ENCODE measurements at regions not wholly inside any gene's neighbourhood (a gene's known extent, or its start where the extent isn't known, plus 50 kb on each side); places are given as distances from the start of the nearest gene placed in this dataset.

- no peaks in the 10 kb centered on the region for H3K36me3 ChIP-seq (ENCODE audit: low read depth)
- no peak for ATAC-seq (ENCODE audit: low read depth)
These were observed 1574.4 kb downstream of the BRINP3 start for GRCh38 chr1:188903241-188903640.

GRCh38 chr1:188904201-188904600 lies 1573.5 kb downstream of the BRINP3 start:
- ATAC-seq (ENCODE audit: low read depth), result peak; percentile 50; the same call in 2 of the 3 replicates
- TF ChIP-seq CTCF (IDR thresholded peaks at IDR 0.05; ENCODE audit: poor library complexity, severe bottlenecking), result no peak
- Histone ChIP-seq H3K27ac (ENCODE audit: poor library complexity, severe bottlenecking) (no peak overlapping the region), H3K36me3 (ENCODE audit: low read depth) (no peaks in the 10 kb centered on the region), H3K4me1 (ENCODE audit: insufficient read depth, poor library complexity, severe bottlenecking) (no peaks in the 10 kb centered on the region), H3K9me3 (ENCODE audit: severe bottlenecking) (no peaks in the 10 kb centered on the region), H3K27me3 (ENCODE audit: insufficient read depth, poor library complexity, severe bottlenecking) (no peaks in the 10 kb centered on the region), H3K4me3 (ENCODE audit: severe bottlenecking) (no peak overlapping the region)
- DNase-seq (ENCODE audit: low spot score), result no peak

More at GRCh38 chr1:188903241-188903640, 1574.4 kb downstream of the BRINP3 start:
- Histone ChIP-seq H3K27me3 (ENCODE audit: insufficient read depth, poor library complexity, severe bottlenecking) (no peaks in the 10 kb centered on the region), H3K27ac (ENCODE audit: poor library complexity, severe bottlenecking) (no peak overlapping the region), H3K4me3 (ENCODE audit: severe bottlenecking) (no peak overlapping the region), H3K4me1 (ENCODE audit: insufficient read depth, poor library complexity, severe bottlenecking) (no peaks in the 10 kb centered on the region), H3K9me3 (ENCODE audit: severe bottlenecking) (no peaks in the 10 kb centered on the region)
- TF ChIP-seq CTCF (IDR thresholded peaks at IDR 0.05; ENCODE audit: poor library complexity, severe bottlenecking), result no peak
- no peak for DNase-seq (ENCODE audit: low spot score)

- no peak for TF ChIP-seq CTCF (IDR thresholded peaks at IDR 0.05; ENCODE audit: poor library complexity, severe bottlenecking)
- ATAC-seq (ENCODE audit: low read depth) (no peak), DNase-seq (ENCODE audit: low spot score) (no peak)
- Histone ChIP-seq H3K27ac (ENCODE audit: poor library complexity, severe bottlenecking) (no peak overlapping the region), H3K36me3 (ENCODE audit: low read depth) (no peaks in the 10 kb centered on the region), H3K4me3 (ENCODE audit: severe bottlenecking) (no peak overlapping the region), H3K27me3 (ENCODE audit: insufficient read depth, poor library complexity, severe bottlenecking) (no peaks in the 10 kb centered on the region), H3K9me3 (ENCODE audit: severe bottlenecking) (no peaks in the 10 kb centered on the region), H3K4me1 (ENCODE audit: insufficient read depth, poor library complexity, severe bottlenecking) (no peaks in the 10 kb centered on the region)
These were observed 1570.6 kb downstream of the BRINP3 start for GRCh38 chr1:188906921-188907641.

GRCh38 chr1:188930382-188930781 lies 1547.3 kb downstream of the BRINP3 start:
- Histone ChIP-seq H3K27me3 (ENCODE audit: insufficient read depth, poor library complexity, severe bottlenecking) (no peaks in the 10 kb centered on the region), H3K36me3 (ENCODE audit: low read depth) (no peaks in the 10 kb centered on the region), H3K27ac (ENCODE audit: poor library complexity, severe bottlenecking) (no peak overlapping the region), H3K9me3 (ENCODE audit: severe bottlenecking) (no peaks in the 10 kb centered on the region), H3K4me1 (ENCODE audit: insufficient read depth, poor library complexity, severe bottlenecking) (no peaks in the 10 kb centered on the region), H3K4me3 (ENCODE audit: severe bottlenecking) (no peak overlapping the region)
- no peak for DNase-seq (ENCODE audit: low spot score)
- ATAC-seq (ENCODE audit: low read depth), result no peak
- TF ChIP-seq CTCF (IDR thresholded peaks at IDR 0.05; ENCODE audit: poor library complexity, severe bottlenecking), result no peak

GRCh38 chr1:188931506-188931905 lies 1546.2 kb downstream of the BRINP3 start:
- no peak for TF ChIP-seq CTCF (IDR thresholded peaks at IDR 0.05; ENCODE audit: poor library complexity, severe bottlenecking)
- no peak overlapping the region for H3K4me3 ChIP-seq (ENCODE audit: severe bottlenecking)
- no peak for ATAC-seq (ENCODE audit: low read depth)
- H3K36me3 ChIP-seq (ENCODE audit: low read depth), result no peaks in the 10 kb centered on the region
- no peaks in the 10 kb centered on the region for H3K9me3 ChIP-seq (ENCODE audit: severe bottlenecking)
- no peaks in the 10 kb centered on the region for H3K4me1 ChIP-seq (ENCODE audit: insufficient read depth, poor library complexity, severe bottlenecking)
- H3K27ac ChIP-seq (ENCODE audit: poor library complexity, severe bottlenecking), result no peak overlapping the region
- DNase-seq (ENCODE audit: low spot score), result no peak
- H3K27me3 ChIP-seq (ENCODE audit: insufficient read depth, poor library complexity, severe bottlenecking), result no peaks in the 10 kb centered on the region
